Suprapubic skin (tissue), 4 donors: ENCODE measurements at regions not wholly inside any gene's neighbourhood (a gene's known extent, or its start where the extent isn't known, plus 50 kb on each side); places are given as distances from the start of the nearest gene placed in this dataset.

Experiments
- DNase-seq, 2 donors: peaks; one replicate each; pipeline ENCODE4 v3.0.0-alpha.2; 2019; ENCODE audit warnings: low spot score in 2 of 2
- H3K27ac ChIP-seq: fragments of 200-600 bp; sonication (generic); one replicate; pipeline ENCODE4 v1.5.1; 2019
- H3K27me3 ChIP-seq: fragments of 200-600 bp; sonication (generic); one replicate; pipeline ENCODE4 v1.5.1; 2019
- H3K36me3 ChIP-seq: fragments of 200-600 bp; sonication (generic); one replicate; pipeline ENCODE4 v1.5.1; 2019
- H3K4me1 ChIP-seq: fragments of 200-600 bp; sonication (generic); one replicate; pipeline ENCODE4 v1.5.1; 2019
- H3K4me3 ChIP-seq: fragments of 200-600 bp; sonication (generic); one replicate; pipeline ENCODE4 v1.5.1; 2019; ENCODE audit warnings: mild to moderate bottlenecking
- H3K9me3 ChIP-seq: fragments of 200-600 bp; sonication (generic); one replicate; pipeline ENCODE4 v1.5.1; 2019
- EP300 ChIP-seq: sonication (generic); formaldehyde crosslinking; IDR thresholded peaks from one replicate; pipeline ENCODE4 v1.6.1; 2017; ENCODE audit warnings: antibody characterized with exemption
- POLR2A ChIP-seq, 2 donors: fragments of 450-650 bp; IDR thresholded peaks; one replicate each; pipeline ENCODE4 v1.6.1; 2017; ENCODE audit warnings: antibody characterized with exemption in 2 of 2, mild to moderate bottlenecking in 2 of 2, moderate library complexity in 2 of 2
- POLR2AphosphoS5 ChIP-seq, 3 donors: sonication (generic); formaldehyde crosslinking; IDR thresholded peaks; one replicate each; pipeline ENCODE4 v1.6.1; 2017; ENCODE audit warnings: antibody characterized with exemption in 3 of 3
- WGBS: methylation state at CpG from one replicate; pipeline ENCODE4 v1.1.5; 2018; 5-methylcytosine and 5-hydroxymethylcytosine counted together
- TF ChIP-seq, protein P1 (sequence below), 2 donors: fragments of 200-600 bp in 1 of 2; fragments of 450-650 bp in 1 of 2; sonication (generic) in 1 of 2; IDR thresholded peaks; one replicate each; pipeline ENCODE4 v1.5.1; 2016 to 2019; ENCODE audit warnings: antibody characterized with exemption in 2 of 2, mild to moderate bottlenecking in 1 of 2, moderate library complexity in 1 of 2

DNA sequence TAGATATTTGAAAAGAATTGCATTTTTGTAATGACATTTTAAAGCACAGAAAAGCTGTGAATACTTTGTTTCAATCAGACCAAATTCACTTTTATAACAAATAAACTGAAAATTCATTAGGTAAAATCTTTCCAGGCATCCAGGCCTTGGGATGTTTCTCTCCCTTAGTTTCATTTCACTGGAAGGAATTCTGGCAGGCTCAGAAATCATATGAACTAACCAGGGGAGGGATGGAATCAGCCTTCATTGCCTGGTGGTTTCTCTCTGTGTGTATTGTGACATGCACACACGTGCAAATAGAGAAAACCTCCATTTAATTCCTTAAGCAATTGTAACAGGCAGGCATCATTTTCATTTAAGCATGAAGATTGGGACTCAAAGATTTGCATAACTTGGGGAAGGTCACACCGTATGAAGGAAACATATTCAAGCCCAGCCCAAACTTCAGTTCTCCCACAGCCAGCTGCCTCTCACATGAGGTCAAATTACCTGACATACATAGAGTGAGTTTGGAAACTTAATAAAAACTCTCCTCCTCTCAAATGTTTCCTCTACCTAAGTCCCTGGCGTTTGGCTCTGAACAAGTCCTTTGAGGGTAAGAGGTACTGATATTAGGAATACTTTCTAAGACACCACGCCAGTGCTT is 376.1 kb upstream of the MCTP2 start:
- 81% methylated on average over 4 of the region's 4 CpGs for WGBS
- Histone ChIP-seq H3K9me3 (no peaks in the 10 kb centered on the region), H3K27me3 (no peaks in the 10 kb centered on the region), H3K4me3 (no peak overlapping the region), H3K27ac (no peak overlapping the region), H3K4me1 (no peaks in the 10 kb centered on the region), H3K36me3 (no peaks in the 10 kb centered on the region)
- TF ChIP-seq EP300: no peak
- no peak for TF ChIP-seq POLR2AphosphoS5 (IDR thresholded peaks at IDR 0.05)
- TF ChIP-seq, protein P1, sequence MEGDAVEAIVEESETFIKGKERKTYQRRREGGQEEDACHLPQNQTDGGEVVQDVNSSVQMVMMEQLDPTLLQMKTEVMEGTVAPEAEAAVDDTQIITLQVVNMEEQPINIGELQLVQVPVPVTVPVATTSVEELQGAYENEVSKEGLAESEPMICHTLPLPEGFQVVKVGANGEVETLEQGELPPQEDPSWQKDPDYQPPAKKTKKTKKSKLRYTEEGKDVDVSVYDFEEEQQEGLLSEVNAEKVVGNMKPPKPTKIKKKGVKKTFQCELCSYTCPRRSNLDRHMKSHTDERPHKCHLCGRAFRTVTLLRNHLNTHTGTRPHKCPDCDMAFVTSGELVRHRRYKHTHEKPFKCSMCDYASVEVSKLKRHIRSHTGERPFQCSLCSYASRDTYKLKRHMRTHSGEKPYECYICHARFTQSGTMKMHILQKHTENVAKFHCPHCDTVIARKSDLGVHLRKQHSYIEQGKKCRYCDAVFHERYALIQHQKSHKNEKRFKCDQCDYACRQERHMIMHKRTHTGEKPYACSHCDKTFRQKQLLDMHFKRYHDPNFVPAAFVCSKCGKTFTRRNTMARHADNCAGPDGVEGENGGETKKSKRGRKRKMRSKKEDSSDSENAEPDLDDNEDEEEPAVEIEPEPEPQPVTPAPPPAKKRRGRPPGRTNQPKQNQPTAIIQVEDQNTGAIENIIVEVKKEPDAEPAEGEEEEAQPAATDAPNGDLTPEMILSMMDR (IDR thresholded peaks at IDR 0.05): no peak
- no peak for TF ChIP-seq POLR2A (IDR thresholded peaks at IDR 0.05)
- no peak for DNase-seq

DNA sequence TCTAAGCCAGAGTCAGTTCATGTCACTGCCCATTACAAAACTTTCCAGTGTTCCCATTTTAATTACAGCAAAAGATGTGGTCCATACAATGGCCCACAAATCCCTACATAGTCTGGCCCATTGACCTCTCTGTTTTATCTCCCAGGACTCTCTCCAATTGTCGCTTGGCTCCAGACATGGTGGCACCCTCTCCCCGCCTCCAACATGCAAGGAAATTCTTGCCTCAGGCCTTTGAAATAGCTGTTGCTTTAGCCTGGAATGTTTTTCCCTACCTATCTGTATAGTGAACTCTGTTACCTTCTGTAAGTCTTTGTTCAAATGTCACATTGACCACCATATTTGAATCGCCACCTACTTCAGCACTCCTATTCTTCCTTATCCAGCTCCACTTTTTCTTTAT is 377.3 kb upstream of the MCTP2 start:
- Histone ChIP-seq H3K4me3 (no peak overlapping the region), H3K27ac (no peak overlapping the region), H3K4me1 (no peaks in the 10 kb centered on the region), H3K9me3 (no peaks in the 10 kb centered on the region), H3K27me3 (no peaks in the 10 kb centered on the region), H3K36me3 (no peaks in the 10 kb centered on the region)
- WGBS: 95% methylated on average over 3 of the region's 3 CpGs
- no peak for DNase-seq
- TF ChIP-seq POLR2A (IDR thresholded peaks at IDR 0.05) (no peak), POLR2AphosphoS5 (IDR thresholded peaks at IDR 0.05) (no peak)

DNA sequence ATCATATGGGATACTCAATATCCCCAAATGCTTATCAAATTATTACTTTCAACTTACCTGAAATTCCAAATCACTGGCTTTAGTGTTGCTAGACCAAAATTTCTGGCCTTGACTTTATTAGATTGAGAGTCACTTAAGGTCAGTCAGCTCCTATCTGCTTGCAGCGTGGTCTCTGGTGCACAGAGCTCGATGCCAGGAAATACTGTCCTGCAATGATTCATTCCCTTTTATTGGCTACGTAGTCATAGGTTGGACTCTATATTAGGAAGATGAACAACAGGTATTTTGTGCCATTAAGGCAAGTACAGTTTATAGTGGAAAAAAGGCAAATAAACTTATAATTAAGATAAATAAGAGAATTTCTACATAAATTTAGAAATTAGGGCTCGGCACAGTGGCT is 378.6 kb upstream of the MCTP2 start:
- H3K36me3 ChIP-seq: no peaks in the 10 kb centered on the region
- H3K9me3 ChIP-seq: no peaks in the 10 kb centered on the region
- no peak for DNase-seq
- H3K4me1 ChIP-seq: no peaks in the 10 kb centered on the region
- no peak overlapping the region for H3K27ac ChIP-seq
- no peaks in the 10 kb centered on the region for H3K27me3 ChIP-seq
- 93% methylated on average over 4 of the region's 4 CpGs for whole genome bisulfite sequencing
- no peak overlapping the region for H3K4me3 ChIP-seq
- TF ChIP-seq, protein P1 (IDR thresholded peaks at IDR 0.05): no peak
- TF ChIP-seq EP300: no peak
- TF ChIP-seq POLR2A (IDR thresholded peaks at IDR 0.05): no peak
- no peak for TF ChIP-seq POLR2AphosphoS5 (IDR thresholded peaks at IDR 0.05)

DNA sequence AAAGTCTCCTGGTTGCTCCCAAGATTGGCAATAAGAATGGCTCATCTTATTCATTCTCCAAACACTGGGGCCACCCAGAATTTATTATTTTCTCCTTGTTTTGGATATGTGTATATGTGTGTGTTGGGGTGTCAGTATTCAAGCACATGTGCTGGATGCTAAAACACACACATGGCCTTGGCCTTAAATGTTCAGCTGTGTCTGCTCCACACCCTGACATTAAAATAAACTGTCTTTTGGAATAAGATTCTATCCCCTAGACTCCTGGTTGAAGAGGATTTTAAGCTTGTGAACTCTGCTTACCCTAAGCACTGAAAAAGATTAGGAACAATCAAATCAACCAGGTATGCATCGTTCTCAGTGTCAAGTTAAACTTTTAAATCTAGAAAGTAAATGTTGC is 382.9 kb upstream of the MCTP2 start:
- DNase-seq: no peak
- 76% methylated on average over 1 of the region's 1 CpG for WGBS
- H3K36me3 ChIP-seq: no peaks in the 10 kb centered on the region
- H3K9me3 ChIP-seq: no peaks in the 10 kb centered on the region
- H3K27ac ChIP-seq: no peak overlapping the region
- H3K27me3 ChIP-seq: no peaks in the 10 kb centered on the region
- no peaks in the 10 kb centered on the region for H3K4me1 ChIP-seq
- no peak for TF ChIP-seq POLR2AphosphoS5 (IDR thresholded peaks at IDR 0.05)
- TF ChIP-seq EP300: no peak
- TF ChIP-seq POLR2A (IDR thresholded peaks at IDR 0.05): no peak
- TF ChIP-seq, protein P1 (IDR thresholded peaks at IDR 0.05): no peak
- H3K4me3 ChIP-seq: no peak overlapping the region

DNA sequence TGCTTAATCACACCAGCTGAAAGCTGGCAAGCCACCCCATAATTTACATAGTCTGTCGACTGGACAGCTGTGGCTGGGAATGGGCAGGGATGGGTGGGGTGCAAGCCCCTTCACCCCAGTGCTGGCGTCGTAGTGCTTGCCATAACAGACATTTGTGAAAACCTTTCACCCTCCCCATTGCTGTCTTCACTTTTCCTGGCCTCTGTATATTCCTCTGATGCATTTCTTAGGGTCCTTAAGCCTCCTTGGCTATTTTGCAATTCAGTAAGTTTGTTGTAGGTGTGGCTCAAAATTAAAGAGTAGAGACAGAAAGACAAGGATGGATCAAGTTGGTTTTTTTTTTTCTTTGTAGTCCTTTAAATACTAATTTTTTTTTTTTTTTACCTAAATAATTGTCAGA is 383.3 kb upstream of the MCTP2 start:
- WGBS: 39% methylated on average over 3 of the region's 3 CpGs
- TF ChIP-seq EP300 (no peak), POLR2AphosphoS5 (IDR thresholded peaks at IDR 0.05) (no peak), POLR2A (IDR thresholded peaks at IDR 0.05) (no peak)
- TF ChIP-seq, protein P1 (IDR thresholded peaks at IDR 0.05): no peak
- Histone ChIP-seq H3K4me3 (no peak overlapping the region), H3K4me1 (no peaks in the 10 kb centered on the region), H3K9me3 (no peaks in the 10 kb centered on the region), H3K36me3 (no peaks in the 10 kb centered on the region), H3K27me3 (no peaks in the 10 kb centered on the region), H3K27ac (no peak overlapping the region)
- DNase-seq: no peak

DNA sequence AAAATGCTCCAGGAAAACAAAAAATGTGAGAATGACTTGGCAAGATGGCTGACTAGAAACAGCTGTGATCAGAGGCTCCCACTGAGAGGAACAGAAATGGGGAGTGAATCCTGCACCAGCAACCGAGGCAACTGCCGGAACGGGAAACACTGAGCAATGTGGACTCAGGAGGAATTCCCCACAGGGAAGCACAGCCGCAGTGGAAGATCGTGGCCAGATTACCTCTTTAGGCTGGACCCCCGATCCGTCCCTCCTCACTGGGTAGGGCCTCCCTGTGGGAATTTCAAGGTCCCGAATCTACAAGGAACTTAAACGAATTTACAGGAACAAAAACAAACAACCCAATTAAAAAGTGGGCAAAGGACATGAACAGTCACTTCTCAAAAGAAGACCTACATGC is 385.2 kb upstream of the MCTP2 start:
- no peak for DNase-seq
- 87% methylated on average over 9 of the region's 9 CpGs for WGBS

More for the DNA sequence above, 385.2 kb upstream of the MCTP2 start:
- H3K4me3 ChIP-seq: no peak overlapping the region
- H3K4me1 ChIP-seq: no peaks in the 10 kb centered on the region
- no peaks in the 10 kb centered on the region for H3K9me3 ChIP-seq
- no peaks in the 10 kb centered on the region for H3K27me3 ChIP-seq
- no peaks in the 10 kb centered on the region for H3K36me3 ChIP-seq
- TF ChIP-seq, protein P1 (IDR thresholded peaks at IDR 0.05): no peak
- TF ChIP-seq POLR2A (IDR thresholded peaks at IDR 0.05): no peak
- no peak for TF ChIP-seq POLR2AphosphoS5 (IDR thresholded peaks at IDR 0.05)
- TF ChIP-seq EP300: no peak
- H3K27ac ChIP-seq: no peak overlapping the region
